Thyroid gland (tissue), 4 donors: ENCODE measurements at regions not wholly inside any gene's neighbourhood (a gene's known extent, or its start where the extent isn't known, plus 50 kb on each side); places are given as distances from the start of the nearest gene placed in this dataset.

ENCODE experiments used
- CTCF ChIP-seq, 6 experiments: fragments of 200-600 bp in 3 of 6; fragments of 450-650 bp in 3 of 6; sonication (generic) in 3 of 6; IDR thresholded peaks; one replicate each; pipeline ENCODE4 v1.5.1; 2016 to 2019; ENCODE audit warnings: antibody characterized with exemption in 6 of 6, mild to moderate bottlenecking in 2 of 6, inconsistent platforms in 1 of 6, moderate library complexity in 1 of 6
- POLR2A ChIP-seq, 2 donors: fragments of 450-650 bp; IDR thresholded peaks; one replicate each; pipeline ENCODE4 v1.6.1; 2017; ENCODE audit warnings: antibody characterized with exemption in 2 of 2, mild to moderate bottlenecking in 2 of 2, moderate library complexity in 1 of 2

- TF ChIP-seq CTCF (IDR thresholded peaks at IDR 0.05): no peak
- TF ChIP-seq POLR2A (IDR thresholded peaks at IDR 0.05): no peak
Observed at GRCh38 chr15:39433376-39433775, 147.5 kb upstream of the THBS1 start.
